ENCODE measurements at regions not wholly inside any gene's neighbourhood (a gene's known extent, or its start where the extent isn't known, plus 50 kb on each side); places are given as distances from the start of the nearest gene placed in this dataset.
A peak's percentile ranks its signal among the peaks of the same experiment; 100 is the strongest.

- no peak for DNase-seq (ENCODE audit: low read depth)
- no peak for TF ChIP-seq CTCF (IDR thresholded peaks at IDR 0.05; ENCODE audit: low read depth, low read length)
- no peak for TF ChIP-seq POLR2A (IDR thresholded peaks at IDR 0.05; ENCODE audit: extremely low read depth, insufficient read length)
- TF ChIP-seq MYC (IDR thresholded peaks at IDR 0.05; ENCODE audit: low read depth, low read length) = no peak
- H3K4me3 ChIP-seq (ENCODE audit: low read depth, low read length) = no peak overlapping the region
These were observed 427.2 kb downstream of the RFPL4B start for GRCh38 chr6:112774319-112774718.

- no peak overlapping the region for H3K4me3 ChIP-seq (ENCODE audit: low read depth, low read length)
- peak; percentile 76 for DNase-seq (ENCODE audit: low read depth)
- peak; percentile 70 for TF ChIP-seq CTCF (IDR thresholded peaks at IDR 0.05; ENCODE audit: low read depth, low read length)
- TF ChIP-seq MAX (IDR thresholded peaks at IDR 0.05; ENCODE audit: low read depth, low read length) = no peak
- TF ChIP-seq MYC (IDR thresholded peaks at IDR 0.05; ENCODE audit: low read depth, low read length) = no peak
- TF ChIP-seq POLR2A (IDR thresholded peaks at IDR 0.05; ENCODE audit: extremely low read depth, insufficient read length) = no peak
These were observed 433.5 kb downstream of the RFPL4B start for GRCh38 chr6:112780498-112781096.

- DNase-seq (ENCODE audit: low read depth) = no peak
- no peak overlapping the region for H3K4me3 ChIP-seq (ENCODE audit: low read depth, low read length)
- no peak for TF ChIP-seq MAX (IDR thresholded peaks at IDR 0.05; ENCODE audit: low read depth, low read length)
- TF ChIP-seq CTCF (IDR thresholded peaks at IDR 0.05; ENCODE audit: low read depth, low read length) = no peak
- no peak for TF ChIP-seq POLR2A (IDR thresholded peaks at IDR 0.05; ENCODE audit: extremely low read depth, insufficient read length)
- TF ChIP-seq MYC (IDR thresholded peaks at IDR 0.05; ENCODE audit: low read depth, low read length) = no peak
These were observed 434.1 kb downstream of the RFPL4B start for GRCh38 chr6:112781241-112781640.

- no peak overlapping the region for H3K4me3 ChIP-seq (ENCODE audit: low read depth, low read length)
- TF ChIP-seq MAX (IDR thresholded peaks at IDR 0.05; ENCODE audit: low read depth, low read length) (no peak), CTCF (IDR thresholded peaks at IDR 0.05; ENCODE audit: low read depth, low read length) (no peak), MYC (IDR thresholded peaks at IDR 0.05; ENCODE audit: low read depth, low read length) (no peak), POLR2A (IDR thresholded peaks at IDR 0.05; ENCODE audit: extremely low read depth, insufficient read length) (no peak)
- DNase-seq (ENCODE audit: low read depth) = no peak
These were observed 438.3 kb downstream of the RFPL4B start for GRCh38 chr6:112785408-112785807.

GRCh38 chr6:112786801-112787200 lies 439.7 kb downstream of the RFPL4B start:
- TF ChIP-seq CTCF (IDR thresholded peaks at IDR 0.05; ENCODE audit: low read depth, low read length) (no peak), MYC (IDR thresholded peaks at IDR 0.05; ENCODE audit: low read depth, low read length) (no peak), MAX (IDR thresholded peaks at IDR 0.05; ENCODE audit: low read depth, low read length) (no peak), POLR2A (IDR thresholded peaks at IDR 0.05; ENCODE audit: extremely low read depth, insufficient read length) (no peak)
- H3K4me3 ChIP-seq (ENCODE audit: low read depth, low read length) = no peak overlapping the region
- no peak for DNase-seq (ENCODE audit: low read depth)

GRCh38 chr6:112787371-112787770 lies 440.2 kb downstream of the RFPL4B start:
- TF ChIP-seq MAX (IDR thresholded peaks at IDR 0.05; ENCODE audit: low read depth, low read length) (no peak), CTCF (IDR thresholded peaks at IDR 0.05; ENCODE audit: low read depth, low read length) (no peak), MYC (IDR thresholded peaks at IDR 0.05; ENCODE audit: low read depth, low read length) (no peak), POLR2A (IDR thresholded peaks at IDR 0.05; ENCODE audit: extremely low read depth, insufficient read length) (no peak)
- no peak overlapping the region for H3K4me3 ChIP-seq (ENCODE audit: low read depth, low read length)
- no peak for DNase-seq (ENCODE audit: low read depth)

Data from NB4 (cell line).